ENCODE measurements at regions not wholly inside any gene's neighbourhood (a gene's known extent, or its start where the extent isn't known, plus 50 kb on each side); places are given as distances from the start of the nearest gene placed in this dataset.

GRCh38 chr20:60283281-60283680 lies 325.1 kb downstream of the CDH26 start (continued):
- TF ChIP-seq GLIS3 (CRISPR knock-in tag; IDR thresholded peaks at IDR 0.05) (no peak), ESRRG (CRISPR knock-in tag; IDR thresholded peaks at IDR 0.05) (no peak), OSR1 (CRISPR knock-in tag; IDR thresholded peaks at IDR 0.05) (no peak), TCF4 (CRISPR knock-in tag; IDR thresholded peaks at IDR 0.05; ENCODE audit: borderline replicate concordance) (no peak), ZFP30 (CRISPR knock-in tag; IDR thresholded peaks at IDR 0.05) (no peak), ARNTL (CRISPR knock-in tag; IDR thresholded peaks at IDR 0.05; ENCODE audit: borderline replicate concordance, low read depth) (no peak), CSDC2 (CRISPR knock-in tag; IDR thresholded peaks at IDR 0.05) (no peak)

- TF ChIP-seq PATZ1 (CRISPR knock-in tag; IDR thresholded peaks at IDR 0.05; ENCODE audit: borderline replicate concordance), result no peak
- TF ChIP-seq TOX (CRISPR knock-in tag; IDR thresholded peaks at IDR 0.05; ENCODE audit: borderline replicate concordance), result no peak
- TF ChIP-seq CSDC2 (CRISPR knock-in tag; IDR thresholded peaks at IDR 0.05), result no peak
- ATAC-seq, result no peak
Measured at GRCh38 chr20:60286764-60287163, 328.5 kb downstream of the CDH26 start.

GRCh38 chr20:60288945-60289344 lies 330.7 kb downstream of the CDH26 start:
- TF ChIP-seq ISL1 (CRISPR knock-in tag; IDR thresholded peaks at IDR 0.05), result no peak
- TF ChIP-seq CSRNP3 (CRISPR knock-in tag; IDR thresholded peaks at IDR 0.05), result no peak
- no peak for TF ChIP-seq RARB (CRISPR knock-in tag; IDR thresholded peaks at IDR 0.05)
- TF ChIP-seq POU6F1 (CRISPR knock-in tag; IDR thresholded peaks at IDR 0.05; ENCODE audit: borderline replicate concordance, low read depth), result no peak
- TF ChIP-seq ESRRG (CRISPR knock-in tag; IDR thresholded peaks at IDR 0.05), result no peak
- no peak for TF ChIP-seq ZNF8 (CRISPR knock-in tag; IDR thresholded peaks at IDR 0.05)
- TF ChIP-seq ZNF70 (CRISPR knock-in tag; IDR thresholded peaks at IDR 0.05), result no peak
- no peak for TF ChIP-seq PATZ1 (CRISPR knock-in tag; IDR thresholded peaks at IDR 0.05; ENCODE audit: borderline replicate concordance)
- no peak for ATAC-seq

GRCh38 chr20:60292001-60292520 lies 333.8 kb downstream of the CDH26 start:
- ATAC-seq, result no peak
- TF ChIP-seq POU6F1 (CRISPR knock-in tag; IDR thresholded peaks at IDR 0.05; ENCODE audit: borderline replicate concordance, low read depth) (no peak), GLIS3 (CRISPR knock-in tag; IDR thresholded peaks at IDR 0.05) (no peak), PPARA (CRISPR knock-in tag; IDR thresholded peaks at IDR 0.05; ENCODE audit: borderline replicate concordance) (no peak), ZNF565 (CRISPR knock-in tag; conservative IDR thresholded peaks at IDR 0.05; ENCODE audit: low read depth) (no peak), ZFP3 (CRISPR knock-in tag; IDR thresholded peaks at IDR 0.05) (no peak), ARNTL (CRISPR knock-in tag; IDR thresholded peaks at IDR 0.05; ENCODE audit: borderline replicate concordance, low read depth) (no peak), OSR1 (CRISPR knock-in tag; IDR thresholded peaks at IDR 0.05) (no peak), BACH2 (CRISPR knock-in tag; IDR thresholded peaks at IDR 0.05; ENCODE audit: borderline replicate concordance) (no peak)
